AG08395 (cell line): ENCODE measurements at regions not wholly inside any gene's neighbourhood (a gene's known extent, or its start where the extent isn't known, plus 50 kb on each side); places are given as distances from the start of the nearest gene placed in this dataset.

Source experiments
- DNase-seq: peaks from one replicate; pipeline ENCODE4 v3.0.0; 2012; ENCODE audit warnings: mixed read lengths, low spot score

GRCh38 chr11:119882316-119882715 lies 153.3 kb upstream of the NECTIN1 start:
- no peak for DNase-seq

GRCh38 chr11:119880873-119881272 lies 151.9 kb upstream of the NECTIN1 start:
- DNase-seq, result no peak

- DNase-seq, result no peak
These were observed 151.1 kb upstream of the NECTIN1 start for GRCh38 chr11:119880143-119880542.

- DNase-seq, result no peak
These were observed 150.0 kb upstream of the NECTIN1 start for GRCh38 chr11:119878990-119879389.

GRCh38 chr11:119876841-119877240 lies 147.8 kb upstream of the NECTIN1 start:
- no peak for DNase-seq

- no peak for DNase-seq
These were observed 147.0 kb upstream of the NECTIN1 start for GRCh38 chr11:119875841-119876600.

- DNase-seq, result no peak
These were observed 145.7 kb upstream of the NECTIN1 start for GRCh38 chr11:119874660-119875238.

- no peak for DNase-seq
These were observed 144.9 kb upstream of the NECTIN1 start for GRCh38 chr11:119873761-119874421.

GRCh38 chr11:119872611-119873310 lies 143.8 kb upstream of the NECTIN1 start:
- no peak for DNase-seq

- no peak for DNase-seq
These were observed 136.7 kb upstream of the NECTIN1 start for GRCh38 chr11:119865661-119866156.

- no peak for DNase-seq
These were observed 135.8 kb upstream of the NECTIN1 start for GRCh38 chr11:119864836-119865235.

GRCh38 chr11:119863851-119864601 lies 135.0 kb upstream of the NECTIN1 start:
- DNase-seq, result no peak

- DNase-seq, result no peak
These were observed 134.2 kb upstream of the NECTIN1 start for GRCh38 chr11:119863236-119863635.

- DNase-seq, result no peak
These were observed 132.2 kb upstream of the NECTIN1 start for GRCh38 chr11:119861160-119861559.

GRCh38 chr11:119860561-119861094 lies 131.6 kb upstream of the NECTIN1 start:
- DNase-seq, result no peak

- DNase-seq, result no peak
These were observed 130.7 kb upstream of the NECTIN1 start for GRCh38 chr11:119859684-119860083.

- no peak for DNase-seq
These were observed 129.3 kb upstream of the NECTIN1 start for GRCh38 chr11:119858288-119858687.

GRCh38 chr11:119856681-119857485 lies 127.9 kb upstream of the NECTIN1 start:
- DNase-seq, result no peak

- DNase-seq, result no peak
These were observed 126.1 kb upstream of the NECTIN1 start for GRCh38 chr11:119855066-119855465.

GRCh38 chr11:119854521-119854920 lies 125.5 kb upstream of the NECTIN1 start:
- no peak for DNase-seq
